ENCODE measurements at regions not wholly inside any gene's neighbourhood (a gene's known extent, or its start where the extent isn't known, plus 50 kb on each side); places are given as distances from the start of the nearest gene placed in this dataset.

GRCh38 chr6:4401408-4402368, 266.3 kb upstream of the ECI2 start:
- DNase-seq: no peak

DNA sequence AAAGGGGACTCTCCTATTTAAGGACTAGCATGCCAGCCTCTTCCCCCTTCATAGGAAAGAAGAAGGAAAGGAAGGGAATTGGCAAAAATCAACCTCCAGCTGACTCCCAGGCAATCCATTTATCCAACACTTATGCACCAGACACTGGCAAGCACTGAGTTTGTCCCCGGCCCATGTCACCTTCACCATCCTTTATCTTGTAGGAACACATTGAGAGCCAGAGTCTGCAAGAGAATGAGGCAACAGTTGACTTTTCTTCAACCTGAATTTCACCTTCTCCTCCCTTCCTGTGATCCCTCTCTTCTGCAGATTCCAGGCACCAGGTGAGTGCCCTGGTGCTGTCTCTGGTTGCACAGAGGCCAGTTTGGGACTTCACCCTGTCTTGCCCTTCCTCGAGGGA, 264.3 kb upstream of the ECI2 start:
- DNase-seq: no peak

DNA sequence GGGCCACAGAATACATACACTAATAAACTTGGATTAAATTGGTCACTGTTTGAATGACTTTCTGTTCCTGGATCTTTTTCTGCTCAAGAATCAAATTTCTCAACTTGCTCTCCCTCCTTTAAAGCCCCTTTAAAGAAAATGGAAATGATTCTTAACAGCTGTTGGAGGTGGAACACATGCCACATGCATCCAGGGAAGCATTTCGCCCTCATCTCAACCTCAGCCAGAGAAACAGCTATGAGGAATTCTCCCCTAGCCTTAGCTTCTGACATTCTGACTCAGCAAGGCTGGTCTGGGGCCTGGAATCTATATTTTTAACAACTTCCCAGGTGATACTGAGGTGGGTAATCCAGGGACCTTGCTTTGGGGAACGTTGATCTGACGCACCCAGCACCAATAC, 263.4 kb upstream of the ECI2 start:
- no peak for DNase-seq

GRCh38 chr6:4397307-4397706, 261.9 kb upstream of the ECI2 start:
- no peak for DNase-seq

- DNase-seq: no peak
These were observed 260.7 kb upstream of the ECI2 start for GRCh38 chr6:4396044-4396443.

- DNase-seq: no peak
These were observed 260.0 kb upstream of the ECI2 start for GRCh38 chr6:4395386-4395785.

DNA sequence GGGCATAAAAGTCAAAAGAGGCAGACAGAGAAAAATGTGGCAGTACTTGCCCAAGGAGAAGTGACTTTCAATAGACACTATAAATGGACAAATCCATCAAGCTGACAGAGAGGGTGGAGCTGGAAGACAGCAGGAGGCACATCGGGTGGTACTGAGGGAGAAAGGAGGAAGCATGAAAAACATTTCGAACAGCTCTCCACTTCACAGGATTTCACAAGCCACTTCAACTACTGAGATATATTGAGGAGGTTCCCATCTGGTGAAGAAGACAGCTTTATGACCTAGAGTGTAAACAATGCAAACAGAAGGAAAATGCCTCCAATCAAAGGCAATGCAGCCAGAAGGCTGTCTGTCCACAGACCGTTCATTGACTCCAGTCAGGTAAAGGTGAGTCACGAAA, 259.4 kb upstream of the ECI2 start:
- DNase-seq: no peak

DNA sequence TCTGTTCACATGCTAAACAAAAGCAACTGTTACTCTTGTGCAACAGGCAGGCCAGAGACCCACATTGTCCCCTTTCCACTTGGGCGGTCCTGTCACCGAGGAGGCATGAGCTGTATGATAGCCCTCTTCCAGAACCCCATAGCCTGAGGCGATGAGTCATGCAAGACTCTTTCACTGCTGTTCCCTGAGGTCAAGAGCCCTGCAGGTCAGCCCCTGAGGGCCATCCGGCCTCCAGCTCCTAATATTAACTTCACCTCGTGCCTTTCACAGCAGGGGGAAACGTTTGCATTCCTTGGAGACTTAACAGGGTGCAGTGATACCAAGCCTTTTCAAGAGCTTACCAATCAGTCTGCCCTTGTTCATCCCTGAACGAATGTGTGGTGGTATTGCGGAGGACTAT, 253.3 kb upstream of the ECI2 start:
- no peak for DNase-seq

- DNase-seq: no peak
These were observed 249.3 kb upstream of the ECI2 start for GRCh38 chr6:4384656-4385055.

DNA sequence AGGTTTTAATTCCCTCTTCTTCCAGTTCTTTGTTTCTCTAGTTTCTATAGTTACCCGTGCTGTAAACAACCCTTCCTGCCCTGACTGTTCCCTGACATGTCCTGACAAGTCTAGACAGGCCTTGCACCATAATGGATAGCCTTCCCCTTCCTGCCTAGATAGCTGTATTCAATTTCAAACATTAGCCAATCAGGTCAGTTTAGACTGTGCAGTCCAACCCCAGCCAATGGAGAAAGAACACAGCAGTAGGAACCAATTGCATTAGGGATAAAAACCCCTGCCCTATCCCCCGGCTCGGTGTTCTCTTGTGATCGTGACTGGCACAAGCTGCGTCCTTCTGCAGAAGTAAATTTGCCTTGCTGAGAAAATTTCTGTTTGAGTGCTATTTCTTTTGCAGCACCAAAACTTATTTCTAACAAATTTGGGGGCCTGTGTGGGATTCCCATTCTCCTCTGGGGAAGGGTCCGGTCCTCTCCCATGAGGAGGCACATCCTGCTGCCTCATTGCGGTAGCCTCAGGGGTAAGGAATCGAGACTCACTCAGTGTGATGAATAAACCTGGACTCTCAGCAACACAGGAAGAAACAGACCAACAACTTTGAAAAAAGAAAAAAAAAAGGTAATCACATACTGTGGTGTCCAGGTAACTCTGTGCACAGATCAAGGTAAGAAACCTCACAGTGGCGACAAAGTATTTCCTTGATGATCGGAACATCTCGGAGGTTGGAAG, 248.7 kb upstream of the ECI2 start:
- no peak for DNase-seq

GRCh38 chr6:4382362-4382853, 247.0 kb upstream of the ECI2 start:
- no peak for DNase-seq

DNA sequence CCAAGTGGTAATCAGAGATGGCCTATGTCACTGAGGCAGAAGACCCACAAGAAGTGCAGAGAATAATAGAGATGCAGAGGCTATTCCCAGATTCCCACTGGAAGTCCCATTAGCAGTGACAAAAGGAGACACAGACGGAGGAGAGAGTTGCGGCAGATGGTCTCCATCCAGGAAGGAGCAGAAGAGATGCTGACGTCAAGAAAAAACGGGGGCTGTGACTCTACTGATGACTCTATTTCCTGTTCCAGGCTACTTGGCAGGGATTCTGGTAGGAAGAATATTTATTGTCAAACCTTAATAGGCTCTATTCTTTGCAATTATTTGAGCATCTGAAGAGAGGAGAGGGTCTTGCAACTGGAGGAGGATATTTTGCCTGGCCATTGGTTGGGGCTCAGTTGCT, 246.0 kb upstream of the ECI2 start:
- no peak for DNase-seq

DNA sequence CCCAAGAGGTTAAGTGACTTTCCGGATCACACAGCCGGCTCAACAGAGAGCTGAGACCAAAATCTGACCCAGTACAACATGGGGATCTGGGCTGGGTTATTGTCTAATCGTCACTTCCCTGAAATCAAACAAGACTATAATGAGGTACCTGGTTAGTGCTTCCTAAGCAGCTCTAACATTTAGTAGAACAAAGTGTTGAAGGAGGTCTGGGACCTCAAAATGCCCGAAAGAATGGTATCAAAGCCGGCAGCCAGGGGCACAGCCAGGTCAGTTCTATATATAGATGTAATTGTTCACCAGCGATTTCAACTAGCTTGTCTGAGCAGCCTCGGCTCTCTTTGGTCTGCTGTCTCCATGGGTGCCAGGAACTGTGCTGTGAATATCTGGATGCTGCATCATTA, 245.5 kb upstream of the ECI2 start:
- DNase-seq: no peak

GRCh38 chr6:4379958-4380357, 244.6 kb upstream of the ECI2 start:
- DNase-seq: no peak

- no peak for DNase-seq
These were observed 243.1 kb upstream of the ECI2 start for GRCh38 chr6:4378319-4378996.

DNA sequence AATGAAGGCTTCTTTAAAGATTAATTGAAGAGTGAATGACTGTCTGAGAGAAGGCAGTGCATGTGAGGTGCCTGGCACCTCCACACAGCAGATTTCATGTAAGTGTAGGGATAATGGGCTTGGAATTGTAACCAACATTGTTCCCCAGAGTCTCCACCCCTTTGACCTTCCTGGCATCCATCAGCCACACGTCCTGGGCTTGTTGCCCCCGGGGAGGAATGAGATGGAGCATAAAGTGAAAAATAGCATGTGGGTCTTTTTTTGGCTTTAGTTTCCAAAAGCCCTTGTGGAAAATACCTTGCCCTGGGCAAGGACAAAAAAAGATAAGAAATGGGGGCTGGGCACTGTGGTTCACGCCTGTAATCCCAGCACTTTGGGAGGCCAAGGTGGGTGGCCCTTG, 242.2 kb upstream of the ECI2 start:
- no peak for DNase-seq

- no peak for DNase-seq
These were observed 238.8 kb upstream of the ECI2 start for GRCh38 chr6:4374216-4374615.

DNA sequence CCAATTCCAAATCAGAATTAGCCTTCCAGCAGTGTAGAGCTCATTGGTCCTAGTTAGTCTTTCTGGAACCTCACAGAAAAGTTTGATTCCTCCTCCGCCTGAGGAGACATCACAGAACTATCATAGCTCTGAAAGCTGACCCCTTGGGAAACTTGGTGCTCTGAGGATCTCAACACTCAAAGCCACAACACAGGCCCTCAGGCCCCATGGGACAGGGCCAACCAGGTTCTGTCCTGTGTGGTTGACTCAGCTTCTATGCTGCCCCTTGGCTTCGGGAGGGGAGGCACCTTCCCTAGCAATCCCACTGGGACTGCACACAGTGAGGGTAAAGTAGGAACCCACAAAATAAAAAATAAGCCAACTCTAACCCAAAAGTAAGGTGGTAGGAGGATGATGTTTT, 237.5 kb upstream of the ECI2 start:
- no peak for DNase-seq

DNA sequence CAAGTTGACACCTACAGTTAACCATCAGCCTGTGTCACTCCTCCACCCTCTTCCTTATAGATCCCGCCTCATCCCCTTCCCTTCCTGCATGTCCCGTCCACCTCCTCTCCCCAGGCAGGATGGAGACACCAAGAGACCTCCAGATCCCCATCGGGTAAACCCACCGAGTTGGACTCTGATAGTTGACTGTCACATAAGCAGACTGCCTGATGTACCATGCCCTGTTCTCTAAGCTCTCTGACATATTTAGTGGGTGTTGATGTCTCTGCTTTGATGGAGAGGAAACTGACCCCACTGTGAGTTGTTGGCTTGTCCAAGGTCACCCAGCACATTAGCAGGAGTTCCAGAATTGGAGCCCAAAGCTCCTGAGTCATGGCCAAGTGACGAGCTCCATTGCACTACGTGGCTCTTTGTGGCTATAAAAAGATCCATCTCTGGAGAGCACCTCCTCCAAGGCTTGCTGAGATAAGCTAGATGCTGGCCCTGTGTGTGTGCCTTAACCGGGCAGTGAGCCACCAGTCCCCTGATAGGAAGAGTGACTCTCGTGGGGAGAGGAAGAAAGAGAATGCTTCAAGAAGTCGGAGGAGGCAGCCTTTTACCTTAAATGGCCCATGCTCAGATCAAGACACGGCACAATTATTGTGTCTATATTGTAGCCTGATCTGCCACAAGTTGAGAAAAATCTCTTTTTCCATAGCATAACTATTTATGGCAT, 236.0 kb upstream of the ECI2 start:
- DNase-seq: no peak

- DNase-seq: no peak
These were observed 234.7 kb upstream of the ECI2 start for GRCh38 chr6:4370066-4370465.

GRCh38 chr6:4369616-4370015, 234.2 kb upstream of the ECI2 start:
- no peak for DNase-seq

GRCh38 chr6:4368649-4369048, 233.3 kb upstream of the ECI2 start:
- no peak for DNase-seq

DNA sequence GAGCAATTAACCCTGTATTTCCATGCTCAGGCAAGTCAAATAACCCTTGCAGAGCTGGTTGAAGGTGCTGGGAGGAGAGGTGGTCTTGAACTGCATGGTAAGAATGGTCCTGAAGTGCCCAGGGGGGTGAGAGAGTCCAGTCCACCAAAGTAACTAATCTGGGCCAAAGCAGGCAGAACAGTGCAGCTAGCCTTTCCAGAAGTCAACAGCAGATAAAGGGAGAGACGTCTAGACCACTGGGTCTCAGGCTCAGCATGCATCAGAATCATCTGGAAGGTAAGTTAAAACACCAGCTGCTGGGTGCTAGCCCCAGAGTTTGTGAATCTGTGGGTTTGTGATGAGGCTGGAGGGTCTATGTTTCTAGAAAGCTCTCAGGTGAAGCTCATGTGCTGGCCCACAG, 232.3 kb upstream of the ECI2 start:
- DNase-seq: no peak
